Hepatic stellate cell (primary cell): ENCODE measurements at regions not wholly inside any gene's neighbourhood (a gene's known extent, or its start where the extent isn't known, plus 50 kb on each side); places are given as distances from the start of the nearest gene placed in this dataset.

Source experiments
- DNase-seq: peaks from one replicate; pipeline ENCODE4 v3.0.0; 2011; ENCODE audit warnings: low spot score

DNA sequence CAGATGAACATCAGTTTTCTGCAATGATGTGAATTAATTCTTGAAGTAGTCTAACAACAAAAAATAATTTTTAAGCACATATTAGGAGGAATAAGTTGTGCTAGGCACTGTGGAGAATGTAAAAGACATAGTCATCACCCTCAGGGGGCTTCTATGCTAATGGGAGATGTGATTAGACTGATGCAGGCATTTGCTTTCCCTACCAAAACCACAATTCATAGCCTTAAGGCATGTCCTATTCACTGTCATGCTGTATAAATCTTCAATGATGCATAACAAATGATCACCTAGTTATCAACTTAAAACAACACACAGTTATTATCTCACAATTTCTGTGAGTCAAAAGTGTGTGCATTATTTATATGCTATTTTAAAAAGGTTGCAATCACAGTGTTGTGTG lies 422.6 kb downstream of the MAN2A1 start:
- DNase-seq = no peak

DNA sequence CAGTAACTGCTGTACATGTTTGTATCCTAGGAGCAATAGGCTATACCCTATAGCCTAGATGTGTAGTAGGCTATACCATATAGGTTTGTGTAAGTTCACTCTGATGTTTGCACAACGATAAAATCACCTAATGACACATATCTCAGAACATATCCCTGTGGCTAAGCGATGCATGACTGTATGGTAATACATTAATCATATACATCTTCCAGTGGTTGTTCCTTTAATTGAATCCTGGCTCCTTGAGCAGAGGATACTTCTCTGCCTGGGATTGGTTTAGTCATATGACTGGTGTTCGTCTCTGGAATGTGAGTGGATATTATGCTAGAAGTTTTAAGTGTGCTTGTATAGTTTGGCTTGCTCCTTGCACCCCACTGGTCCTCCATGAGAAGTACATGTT lies 425.8 kb downstream of the MAN2A1 start:
- DNase-seq = no peak

DNA sequence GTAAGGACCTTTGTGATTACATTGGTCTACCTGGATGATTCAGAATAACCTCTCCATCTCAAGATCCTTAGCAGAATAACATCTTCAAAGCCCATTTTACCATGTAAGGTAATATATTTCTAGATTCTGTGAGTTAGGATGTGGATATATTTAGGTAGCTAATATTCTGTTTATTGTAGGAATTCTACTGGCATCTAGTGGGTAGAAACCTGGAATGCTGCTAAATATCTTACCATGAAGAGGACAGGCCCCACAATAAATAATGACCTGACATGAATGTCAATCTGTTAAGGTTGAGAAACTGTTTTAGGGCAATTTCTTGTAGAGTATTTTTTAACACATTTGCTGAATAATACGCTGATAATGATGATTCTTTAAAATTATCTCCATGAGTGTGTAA lies 426.8 kb downstream of the MAN2A1 start:
- DNase-seq = no peak

DNA sequence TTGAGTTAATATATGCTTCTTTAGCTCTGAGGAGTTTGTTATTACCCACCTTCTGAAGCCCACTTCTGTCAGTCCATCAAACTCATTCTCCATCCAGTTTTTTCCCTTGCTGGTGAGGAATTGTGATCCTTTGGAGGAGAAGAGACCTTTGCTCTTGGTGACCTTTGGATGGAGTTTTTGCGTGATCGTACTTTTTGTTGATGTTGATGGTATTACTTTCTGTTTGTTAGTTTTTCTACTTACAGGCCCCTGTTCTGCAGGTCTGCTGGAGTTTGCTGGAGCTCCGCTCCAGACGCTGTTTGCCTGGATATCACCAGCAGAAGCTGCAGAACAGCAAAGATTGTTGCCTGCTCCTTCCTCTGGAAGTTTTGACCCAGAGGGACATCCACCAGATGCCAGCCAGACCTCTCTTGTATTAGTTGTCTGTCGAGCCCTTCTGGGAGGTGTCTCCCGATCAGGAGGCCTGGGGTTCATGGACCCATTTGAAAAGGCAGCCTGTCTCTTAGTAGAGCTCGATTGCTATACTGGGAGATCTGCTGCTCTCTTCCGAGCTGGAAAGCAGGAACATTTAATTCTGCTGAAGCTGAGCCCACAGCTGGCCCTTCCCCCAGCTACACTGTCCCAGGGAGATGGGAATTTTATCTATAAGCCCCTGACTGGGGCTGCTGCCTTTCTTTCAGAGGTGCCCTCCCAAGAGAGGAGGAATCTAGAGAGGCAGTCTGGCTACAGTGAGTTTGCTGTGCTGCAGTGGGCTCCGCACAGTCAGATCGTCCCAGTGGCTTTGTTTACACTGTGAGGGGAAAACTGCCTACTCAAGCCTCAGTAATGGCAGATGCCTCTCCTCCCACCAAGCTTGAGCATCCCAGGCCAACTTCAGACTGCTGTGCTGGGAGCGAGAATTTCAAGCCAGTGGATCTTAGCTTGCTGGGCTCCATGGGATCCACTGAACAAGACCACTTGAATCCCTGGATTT lies 445.5 kb downstream of the MAN2A1 start:
- DNase-seq = no peak

GRCh38 chr5:110150199-110150598 lies 460.5 kb downstream of the MAN2A1 start:
- DNase-seq = no peak

- DNase-seq = peak; percentile 3
Measured at GRCh38 chr5:110159202-110159601, 469.5 kb downstream of the MAN2A1 start.

- no peak for DNase-seq
Measured at GRCh38 chr5:110161162-110161561, 471.4 kb downstream of the MAN2A1 start.

DNA sequence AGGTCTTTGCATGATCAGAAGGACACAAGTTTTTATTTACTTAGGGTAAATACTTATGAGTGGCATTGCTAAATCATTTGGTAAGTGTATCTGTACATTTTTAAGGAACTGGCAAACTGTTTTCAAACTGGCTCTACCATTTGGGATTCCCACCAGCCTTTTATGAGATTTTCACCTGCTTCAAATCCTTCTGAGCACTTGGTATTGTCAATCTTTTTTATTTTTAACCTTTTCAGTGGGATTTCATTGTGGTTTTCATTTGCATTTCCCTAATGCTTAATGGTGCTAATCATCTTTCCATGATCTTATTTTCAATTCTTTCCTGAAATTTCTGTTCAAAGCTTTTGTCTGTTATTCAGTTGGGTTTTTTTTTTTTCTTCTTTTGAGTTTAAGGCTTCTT lies 475.6 kb downstream of the MAN2A1 start:
- DNase-seq = no peak

GRCh38 chr5:110167384-110167783 lies 477.7 kb downstream of the MAN2A1 start:
- DNase-seq = no peak

GRCh38 chr5:110169461-110169860 lies 479.7 kb downstream of the MAN2A1 start:
- no peak for DNase-seq

- no peak for DNase-seq
Measured at GRCh38 chr5:110177729-110178128, 488.0 kb downstream of the MAN2A1 start.

DNA sequence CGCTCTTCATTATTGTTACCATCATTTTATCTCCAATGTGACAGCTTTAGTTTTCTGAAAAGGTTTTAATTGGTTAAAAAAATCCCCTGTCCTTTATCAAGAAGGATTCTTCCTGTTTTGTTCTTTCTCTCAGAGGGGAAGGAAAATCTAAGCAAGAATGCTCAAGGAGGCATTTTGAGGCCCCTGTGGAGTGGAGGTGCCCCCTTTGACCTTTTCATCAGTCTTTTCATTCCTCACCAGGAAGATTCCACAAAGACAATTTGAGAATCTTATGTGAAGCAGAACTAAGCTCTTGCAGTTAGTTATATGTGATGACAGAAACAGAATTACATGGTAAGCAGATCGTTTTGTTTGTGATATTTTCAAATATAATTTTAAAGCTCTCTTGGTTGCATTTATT lies 489.6 kb downstream of the MAN2A1 start:
- DNase-seq = no peak

DNA sequence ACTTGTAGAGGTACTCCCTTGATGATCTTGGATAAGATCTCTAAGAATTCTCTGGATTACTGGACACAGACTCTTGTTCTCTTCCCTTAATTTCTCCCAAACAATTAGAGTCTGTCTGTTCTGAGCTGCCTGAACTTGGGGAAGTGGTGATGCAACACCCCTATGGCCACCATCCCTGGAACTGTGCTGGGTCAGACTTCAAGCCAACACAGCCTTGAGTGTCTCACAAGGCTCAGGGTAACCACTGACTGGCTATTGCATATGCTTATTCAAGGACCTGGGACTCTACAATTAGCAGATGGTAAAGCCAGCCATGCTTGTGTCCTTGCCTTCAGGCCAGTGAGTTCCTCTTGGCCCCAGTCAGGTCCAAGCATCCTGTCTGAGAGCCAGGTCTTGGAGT lies 504.5 kb downstream of the MAN2A1 start:
- no peak for DNase-seq

GRCh38 chr5:110195288-110195687 lies 505.6 kb downstream of the MAN2A1 start:
- DNase-seq = no peak

DNA sequence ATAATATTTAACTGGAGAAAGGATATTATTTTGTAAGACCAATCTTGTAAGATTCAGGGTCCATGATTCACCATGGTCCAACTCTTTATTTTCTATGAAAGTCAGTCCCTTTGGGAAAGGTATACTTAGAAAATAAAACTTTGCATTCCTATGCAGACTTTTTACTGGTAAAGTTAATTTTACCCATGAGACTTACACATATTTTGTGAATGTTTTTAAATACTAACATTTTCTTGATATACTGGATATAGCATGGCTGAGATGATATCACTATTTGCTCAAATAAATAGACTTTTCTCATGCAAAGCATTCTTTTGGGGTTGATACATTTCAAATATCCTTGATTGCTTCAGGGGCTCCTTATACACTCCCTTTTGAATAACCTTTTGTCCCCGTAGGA lies 512.1 kb downstream of the MAN2A1 start:
- DNase-seq = no peak

DNA sequence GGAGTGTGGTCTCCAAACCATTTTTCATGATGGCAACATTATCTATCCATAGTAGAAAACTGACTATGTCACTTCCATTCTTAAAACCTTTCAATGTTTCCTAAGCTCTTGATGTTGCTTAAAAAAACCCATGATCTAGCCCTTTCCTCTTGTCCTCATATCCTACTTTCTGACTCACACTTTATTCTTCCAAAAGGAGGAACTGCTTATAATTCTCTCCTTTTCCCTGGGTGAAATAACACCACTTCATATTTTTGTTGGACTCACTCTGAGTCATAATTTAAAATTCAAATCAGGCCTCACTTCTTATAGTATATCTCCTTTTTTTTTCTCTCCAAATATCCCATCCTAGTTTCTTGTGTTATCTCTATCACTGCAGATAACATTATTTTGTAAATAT lies 513.9 kb downstream of the MAN2A1 start:
- no peak for DNase-seq

GRCh38 chr5:110209401-110209800 lies 517.1 kb downstream of the TMEM232 start:
- DNase-seq = no peak

DNA sequence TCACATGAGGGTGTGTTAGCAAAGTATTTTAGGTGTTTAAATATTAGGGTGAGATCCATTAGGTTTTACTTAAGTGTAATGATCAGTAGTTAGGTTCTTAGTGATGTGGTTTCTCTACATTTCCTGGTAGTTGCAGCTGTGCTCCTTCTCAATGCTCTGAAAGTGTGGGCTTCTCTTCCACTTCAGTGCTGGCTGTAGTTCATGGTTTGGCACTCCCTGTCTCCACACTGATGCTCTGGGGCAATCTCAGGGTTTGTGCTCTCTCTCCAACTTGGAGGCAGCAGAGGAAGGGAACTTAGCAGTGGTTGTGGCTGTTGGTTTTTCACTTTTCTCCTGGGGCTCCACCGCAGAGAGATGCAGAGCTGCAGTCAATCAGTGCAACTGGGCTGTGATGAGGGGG lies 507.5 kb downstream of the TMEM232 start:
- no peak for DNase-seq

GRCh38 chr5:110219769-110220168 lies 506.7 kb downstream of the TMEM232 start:
- no peak for DNase-seq

GRCh38 chr5:110221036-110221435 lies 505.4 kb downstream of the TMEM232 start:
- DNase-seq = no peak

DNA sequence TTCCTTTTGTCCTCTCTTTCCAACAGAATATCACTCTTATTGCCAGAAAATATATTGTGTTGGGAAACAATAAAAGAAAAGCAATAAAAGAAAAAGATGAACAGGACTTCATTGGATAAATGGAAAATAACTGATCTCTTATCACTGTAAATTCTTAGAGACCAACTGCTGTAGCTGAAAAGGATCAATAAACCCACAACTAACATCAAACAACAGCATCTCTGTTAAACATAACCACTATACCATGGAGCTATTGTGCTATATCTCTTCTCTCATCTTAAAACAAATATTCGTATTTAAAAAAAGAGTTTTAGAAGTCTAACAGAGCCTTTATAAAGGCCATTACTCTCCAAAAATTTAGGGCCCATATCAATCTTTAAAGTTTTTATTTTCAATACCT lies 502.4 kb downstream of the TMEM232 start:
- no peak for DNase-seq

GRCh38 chr5:110225949-110226348 lies 500.5 kb downstream of the TMEM232 start:
- no peak for DNase-seq

GRCh38 chr5:110239786-110240185 lies 486.7 kb downstream of the TMEM232 start:
- no peak for DNase-seq

DNA sequence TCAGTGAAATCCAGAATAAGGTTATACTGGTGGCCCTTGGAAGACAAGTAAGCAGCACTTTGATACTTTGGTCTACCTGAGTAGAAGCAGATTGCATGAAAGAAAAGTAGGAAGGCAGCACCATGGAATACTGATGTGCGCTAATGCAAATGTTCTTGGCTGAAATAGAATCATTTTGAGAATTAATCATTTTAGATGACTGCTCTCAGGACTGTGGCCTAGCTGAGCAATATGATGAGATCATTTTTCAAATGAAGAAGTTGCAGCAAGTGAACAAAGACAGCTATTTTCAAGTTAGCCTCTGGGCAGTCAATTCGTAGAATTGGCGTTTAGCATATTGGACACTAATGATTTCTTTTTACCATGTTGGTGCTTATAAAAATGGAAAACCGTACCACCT lies 483.5 kb downstream of the TMEM232 start:
- DNase-seq = no peak
